ENCODE measurements at regions not wholly inside any gene's neighbourhood (a gene's known extent, or its start where the extent isn't known, plus 50 kb on each side); places are given as distances from the start of the nearest gene placed in this dataset.

GRCh38 chr5:57348376-57349140 is 134.1 kb downstream of the ACTBL2 start (continued):
- no peak for TF ChIP-seq ZNF121 (CRISPR knock-in tag; IDR thresholded peaks at IDR 0.05)
- TF ChIP-seq CREB1 (CRISPR knock-in tag; IDR thresholded peaks at IDR 0.05): no peak
- TF ChIP-seq EMX1 (CRISPR knock-in tag; IDR thresholded peaks at IDR 0.05): no peak
- TF ChIP-seq ZSCAN18 (CRISPR knock-in tag; IDR thresholded peaks at IDR 0.05): no peak
- TF ChIP-seq FOXJ3 (CRISPR knock-in tag; IDR thresholded peaks at IDR 0.05; ENCODE audit: borderline replicate concordance): no peak
- TF ChIP-seq RELA (CRISPR knock-in tag; IDR thresholded peaks at IDR 0.05; ENCODE audit: borderline replicate concordance): no peak
- TF ChIP-seq GTF2I (CRISPR knock-in tag; conservative IDR thresholded peaks at IDR 0.05): no peak
- TF ChIP-seq KAT7 (CRISPR knock-in tag; IDR thresholded peaks at IDR 0.05; ENCODE audit: borderline replicate concordance): no peak
- no peak for TF ChIP-seq TEAD1 (CRISPR knock-in tag; IDR thresholded peaks at IDR 0.05)
- TF ChIP-seq FOXP1 (CRISPR knock-in tag; IDR thresholded peaks at IDR 0.05; ENCODE audit: borderline replicate concordance): no peak

- CTCF ChIA-PET: no interaction called here
- TF ChIP-seq SMAD3 (CRISPR knock-in tag; IDR thresholded peaks at IDR 0.05; ENCODE audit: borderline replicate concordance) (no peak), PRRX2 (CRISPR knock-in tag; IDR thresholded peaks at IDR 0.05) (no peak)
- Mint-ChIP-seq H3K27ac (no peak overlapping the region), H3K36me3 (no peaks in the 10 kb centered on the region), H3K4me3 (no peak overlapping the region), H3K27me3 (ENCODE audit: low read depth) (no peaks in the 10 kb centered on the region), H3K4me1 (no peaks in the 10 kb centered on the region), H3K9me3 (0 out of 2 replicates have a peak, but pooled peaks cover 4% of the 10 kb centered on the region)
- POLR2A ChIA-PET: no interaction called here
- DNase-seq (ENCODE audit: low spot score): no peak
- no peak for ATAC-seq
Measured at GRCh38 chr5:57346328-57346727, 136.3 kb downstream of the ACTBL2 start.

- H3K4me1 Mint-ChIP-seq: no peaks in the 10 kb centered on the region
- DNase-seq (ENCODE audit: low spot score) (no peak), ATAC-seq (no peak)
- no peaks in the 10 kb centered on the region for H3K27me3 Mint-ChIP-seq (ENCODE audit: low read depth)
- ChIA-PET POLR2A (no interaction called here), CTCF (interaction anchor here (1.2 kb wide), 1 partner anchor 43 kb away, joined by 5 read pairs; no protein-coding TSS in a partner anchor)
- 0 out of 2 replicates have a peak, but pooled peaks cover 4% of the 10 kb centered on the region for H3K9me3 Mint-ChIP-seq
- no peak overlapping the region; the same call in 1 of the 2 replicates for H3K27ac Mint-ChIP-seq
- H3K4me3 Mint-ChIP-seq: no peak overlapping the region
- H3K36me3 Mint-ChIP-seq: no peaks in the 10 kb centered on the region
- TF ChIP-seq MAX (CRISPR knock-in tag; IDR thresholded peaks at IDR 0.05): no peak
- no peak for TF ChIP-seq ARID4B (CRISPR knock-in tag; IDR thresholded peaks at IDR 0.05; ENCODE audit: borderline replicate concordance)
- TF ChIP-seq NR2C2 (CRISPR knock-in tag; IDR thresholded peaks at IDR 0.05): no peak
- TF ChIP-seq ESRRA (CRISPR knock-in tag; IDR thresholded peaks at IDR 0.05; ENCODE audit: borderline replicate concordance): no peak
- no peak for TF ChIP-seq GABPB1 (CRISPR knock-in tag; IDR thresholded peaks at IDR 0.05)
- no peak for TF ChIP-seq ZNF512 (CRISPR knock-in tag; IDR thresholded peaks at IDR 0.05; ENCODE audit: borderline replicate concordance)
- TF ChIP-seq SMAD3 (CRISPR knock-in tag; IDR thresholded peaks at IDR 0.05; ENCODE audit: borderline replicate concordance): no peak
- TF ChIP-seq RELA (CRISPR knock-in tag; IDR thresholded peaks at IDR 0.05; ENCODE audit: borderline replicate concordance): no peak
- TF ChIP-seq E2F5 (CRISPR knock-in tag; IDR thresholded peaks at IDR 0.05): no peak
- TF ChIP-seq TCF7 (CRISPR knock-in tag; IDR thresholded peaks at IDR 0.05; ENCODE audit: low read depth): no peak
- no peak for TF ChIP-seq NFE2L1 (CRISPR knock-in tag; IDR thresholded peaks at IDR 0.05)
- no peak for TF ChIP-seq ZNF138 (CRISPR knock-in tag; conservative IDR thresholded peaks at IDR 0.05)
- TF ChIP-seq ZNF317 (CRISPR knock-in tag; IDR thresholded peaks at IDR 0.05; ENCODE audit: borderline replicate concordance, low read depth): no peak
Measured at GRCh38 chr5:57341380-57341979, 141.1 kb downstream of the ACTBL2 start.

Data from WTC11 (cell line).